Small intestine (tissue), 7 donors: ENCODE measurements at regions not wholly inside any gene's neighbourhood (a gene's known extent, or its start where the extent isn't known, plus 50 kb on each side); places are given as distances from the start of the nearest gene placed in this dataset.

Experiments used
- DNase-seq, 2 donors: peaks; one replicate each; pipeline versions ENCODE4 v3.0.0 to v3.0.0-alpha.2; 2013
- FAIRE-seq: peaks from 2 replicates; lab custom pipeline; 2012; peaks lifted over from hg19 to GRCh38; lab: Jason Lieb, UNC
- H3K27ac ChIP-seq, 3 donors: one replicate each; pipeline ENCODE4 v1.5.1; 2013; ENCODE audit warnings: low read length in 2 of 3, mild to moderate bottlenecking in 2 of 3, control low read depth in 1 of 3, inconsistent platforms in 1 of 3, low read depth in 1 of 3, moderate library complexity in 1 of 3
- H3K27me3 ChIP-seq, 3 donors: one replicate each; pipeline ENCODE4 v1.6.1; 2013; ENCODE audit warnings: low read length in 3 of 3, inconsistent platforms in 1 of 3; ENCODE audit not compliant: control insufficient read depth in 3 of 3, insufficient read depth in 3 of 3
- H3K36me3 ChIP-seq, 3 donors: one replicate each; pipeline ENCODE4 v1.6.1; 2013; ENCODE audit warnings: low read length in 3 of 3, inconsistent platforms in 1 of 3, low read depth in 1 of 3, mild to moderate bottlenecking in 1 of 3, moderate library complexity in 1 of 3; ENCODE audit not compliant: control insufficient read depth in 3 of 3, insufficient read depth in 2 of 3
- H3K4me1 ChIP-seq, 3 donors: one replicate each; pipeline ENCODE4 v1.6.1; 2013; ENCODE audit warnings: low read length in 2 of 3, inconsistent platforms in 1 of 3, low read depth in 1 of 3, mild to moderate bottlenecking in 1 of 3, moderate library complexity in 1 of 3; ENCODE audit not compliant: control insufficient read depth in 3 of 3, insufficient read depth in 2 of 3
- H3K4me3 ChIP-seq, 3 donors: one replicate each; pipeline ENCODE4 v1.5.1; 2013; ENCODE audit warnings: low read length in 3 of 3, control low read depth in 1 of 3, inconsistent platforms in 1 of 3, low read depth in 1 of 3, mild to moderate bottlenecking in 1 of 3, moderate library complexity in 1 of 3
- H3K9me3 ChIP-seq, 2 donors: one replicate each; pipeline ENCODE4 v1.6.1; 2013; ENCODE audit warnings: low read depth in 1 of 2, low read length in 1 of 2; ENCODE audit not compliant: control insufficient read depth in 2 of 2, insufficient read depth in 1 of 2
- WGBS, 3 donors: extraction: QIAGEN DNeasy Blood & Tissue Kit; methylation state at CpG; one replicate each; pipeline ENCODE4 v1.1.7; 2013; 5-methylcytosine and 5-hydroxymethylcytosine counted together
- donor health status: healthy with polysubstance abuse.
- donor health status: control.
- donor health status: control.
- donor health status: Bipolar disorder and iron deficiency.
- donor health status: healthy.

DNA sequence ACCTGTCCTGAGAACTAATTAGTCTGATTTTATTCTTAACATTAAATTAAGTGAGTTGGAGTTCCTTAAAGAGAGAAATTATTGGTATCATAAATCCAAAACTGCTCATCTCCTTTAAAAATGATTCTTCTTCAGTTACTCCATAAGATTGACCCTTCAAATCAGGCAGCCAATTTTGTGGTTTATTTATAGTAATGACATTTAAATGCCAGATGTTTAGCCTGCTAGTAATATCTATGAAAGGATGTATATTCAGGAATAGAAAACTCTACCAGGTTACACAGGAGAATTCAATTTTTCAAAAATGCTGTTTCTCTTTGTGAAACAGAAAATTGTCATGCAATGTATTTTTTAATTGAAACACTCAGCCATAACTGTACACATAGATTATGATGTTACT is 457.8 kb upstream of the ROBO2 start:
- no peak for DNase-seq
- Histone ChIP-seq H3K36me3 (no peaks in the 10 kb centered on the region), H3K4me3 (no peak overlapping the region), H3K4me1 (no peaks in the 10 kb centered on the region), H3K27ac (no peak overlapping the region), H3K27me3 (no peaks in the 10 kb centered on the region), H3K9me3 (no peaks in the 10 kb centered on the region)
- no peak for FAIRE-seq

GRCh38 chr3:76582632-76583378 is 457.1 kb upstream of the ROBO2 start:
- no peaks in the 10 kb centered on the region for H3K27me3 ChIP-seq
- H3K27ac ChIP-seq, result no peak overlapping the region
- H3K36me3 ChIP-seq, result no peaks in the 10 kb centered on the region
- no peak overlapping the region for H3K4me3 ChIP-seq
- no peak for DNase-seq
- no peak for FAIRE-seq
- 69 to 79% (median 72%) methylated on average over 5 of the region's 5 CpGs for WGBS, 3 donors
- no peaks in the 10 kb centered on the region for H3K4me1 ChIP-seq
- no peaks in the 10 kb centered on the region for H3K9me3 ChIP-seq

DNA sequence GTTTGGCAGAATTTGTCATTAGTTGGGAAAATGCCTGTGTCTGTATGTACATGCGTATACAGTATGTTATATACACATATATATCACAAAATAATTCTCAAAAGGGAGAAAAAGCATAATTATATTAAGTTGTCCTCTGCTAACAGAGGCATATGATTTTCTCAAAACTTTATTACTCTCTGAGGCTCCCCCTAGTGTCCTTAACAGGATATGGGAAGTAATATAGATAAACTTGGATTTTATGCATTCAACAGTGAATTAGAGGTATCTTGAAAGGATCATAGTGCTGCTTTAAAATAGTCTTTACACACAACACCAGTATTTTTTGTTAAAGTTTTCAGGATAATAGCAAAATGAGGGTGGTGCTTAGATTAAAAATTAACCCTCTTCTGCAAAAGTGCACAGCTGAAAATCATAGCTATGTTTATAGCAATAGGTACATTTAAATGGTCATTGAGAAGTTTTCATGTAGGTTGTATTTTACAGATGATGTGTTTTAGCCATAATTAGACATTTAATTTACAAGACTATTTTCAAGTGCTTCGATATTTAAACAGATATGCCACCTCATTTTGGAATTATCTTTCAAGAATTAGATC is 454.0 kb upstream of the ROBO2 start:
- WGBS, 3 donors, result 61 to 79% (median 67%) methylated on average over 2 of the region's 2 CpGs
- Histone ChIP-seq H3K27me3 (no peaks in the 10 kb centered on the region), H3K36me3 (no peaks in the 10 kb centered on the region), H3K4me1 (no peaks in the 10 kb centered on the region), H3K4me3 (no peak overlapping the region), H3K27ac (no peak overlapping the region), H3K9me3 (no peaks in the 10 kb centered on the region)
- peak; percentile 1 to 23 for DNase-seq
- no peak for FAIRE-seq

DNA sequence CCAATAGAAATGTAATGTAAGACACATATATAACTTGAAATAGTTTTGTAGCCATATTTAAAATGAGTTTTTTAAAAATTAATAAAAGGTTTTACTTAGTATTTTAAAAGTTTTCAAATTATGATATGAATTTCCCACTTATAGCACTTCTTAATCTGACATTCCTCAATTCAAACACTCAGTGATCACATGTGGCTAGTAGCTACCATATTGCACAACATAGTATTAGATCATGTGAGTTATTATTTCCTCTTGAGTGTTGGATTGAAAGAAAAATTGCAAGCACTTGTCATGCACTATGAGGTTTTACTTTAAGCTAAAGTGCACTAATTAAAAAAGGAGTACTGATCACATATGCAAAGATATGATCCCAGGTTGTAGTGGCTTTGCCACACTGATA is 453.4 kb upstream of the ROBO2 start:
- Histone ChIP-seq H3K27ac (no peak overlapping the region), H3K4me1 (no peaks in the 10 kb centered on the region), H3K4me3 (no peak overlapping the region), H3K27me3 (no peaks in the 10 kb centered on the region), H3K36me3 (no peaks in the 10 kb centered on the region), H3K9me3 (no peaks in the 10 kb centered on the region)
- DNase-seq (no peak), FAIRE-seq (no peak)

GRCh38 chr3:76610150-76610549 is 429.7 kb upstream of the ROBO2 start:
- Histone ChIP-seq H3K36me3 (no peaks in the 10 kb centered on the region), H3K27ac (no peak overlapping the region), H3K27me3 (no peaks in the 10 kb centered on the region), H3K4me1 (no peaks in the 10 kb centered on the region), H3K4me3 (no peak overlapping the region), H3K9me3 (peaks cover 1 to 9% of the 10 kb centered on the region in 2 donors)
- DNase-seq, result no peak
- whole genome bisulfite sequencing, 3 donors, result 87 to 91% (median 90%) methylated on average over 11 of the region's 11 CpGs
- no peak for FAIRE-seq

- H3K4me3 ChIP-seq, result no peak overlapping the region
- 48 to 76% (median 70%) methylated on average over 1 of the region's 1 CpG for WGBS, 3 donors
- DNase-seq (no peak), FAIRE-seq (no peak)
- no peaks in the 10 kb centered on the region for H3K27me3 ChIP-seq
- H3K9me3 ChIP-seq, result peaks cover 0 to 4% of the 10 kb centered on the region in 2 donors
- no peaks in the 10 kb centered on the region for H3K4me1 ChIP-seq
- H3K36me3 ChIP-seq, result no peaks in the 10 kb centered on the region
- H3K27ac ChIP-seq, result no peak overlapping the region
These were observed 424.2 kb upstream of the ROBO2 start for GRCh38 chr3:76615719-76616118.

DNA sequence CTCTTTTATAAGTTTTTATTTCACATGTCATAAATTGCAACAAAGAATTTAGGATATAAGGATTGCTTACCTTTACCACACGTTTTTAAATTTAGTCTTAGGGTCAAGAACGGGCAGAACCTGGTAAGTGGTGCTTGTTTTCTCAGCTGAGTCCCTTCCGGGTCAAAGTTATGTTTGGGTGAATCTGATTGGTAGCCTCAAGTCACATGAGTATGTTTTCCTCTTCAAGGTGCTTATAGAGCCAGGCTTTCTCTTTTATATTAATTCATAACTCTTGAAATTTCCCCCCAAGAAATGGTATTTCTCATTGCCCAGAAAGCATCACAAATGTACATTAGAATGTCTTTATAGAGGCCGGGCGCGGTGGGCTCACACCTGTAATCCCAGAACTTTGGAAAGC is 415.7 kb upstream of the ROBO2 start:
- no peak for FAIRE-seq
- Histone ChIP-seq H3K4me3 (no peak overlapping the region), H3K27me3 (no peaks in the 10 kb centered on the region), H3K27ac (no peak overlapping the region), H3K9me3 (no peaks in the 10 kb centered on the region), H3K4me1 (no peaks in the 10 kb centered on the region), H3K36me3 (no peaks in the 10 kb centered on the region)
- DNase-seq, result no peak
- WGBS, 3 donors, result 79 to 86% (median 82%) methylated on average over 6 of the region's 6 CpGs

- no peaks in the 10 kb centered on the region for H3K4me1 ChIP-seq
- 62 to 73% (median 73%) methylated on average over 4 of the region's 4 CpGs for WGBS, 3 donors
- H3K36me3 ChIP-seq, result no peaks in the 10 kb centered on the region
- no peaks in the 10 kb centered on the region for H3K9me3 ChIP-seq
- DNase-seq, result no peak
- no peaks in the 10 kb centered on the region for H3K27me3 ChIP-seq
- no peak overlapping the region for H3K27ac ChIP-seq
- no peak for FAIRE-seq
- no peak overlapping the region for H3K4me3 ChIP-seq
These were observed 412.7 kb upstream of the ROBO2 start for GRCh38 chr3:76627236-76627635.

DNA sequence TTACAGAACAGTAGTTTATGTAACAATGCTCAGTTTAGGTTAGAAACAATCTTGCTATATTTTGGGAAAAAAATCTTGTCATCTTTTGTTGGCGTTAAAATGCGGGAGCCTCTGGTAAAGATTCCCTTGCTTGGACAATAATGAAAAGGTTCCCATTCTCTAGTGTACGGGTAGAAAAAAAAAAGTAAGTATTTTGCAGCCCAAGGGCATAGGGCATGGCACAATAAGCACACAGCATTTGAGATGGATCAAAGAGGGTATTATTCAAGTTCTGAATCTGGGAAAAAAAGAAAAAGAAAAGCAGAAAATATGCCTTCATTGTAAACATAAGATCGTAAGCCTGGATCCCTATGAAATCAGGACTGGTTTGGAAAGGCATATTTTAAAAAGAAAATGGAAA is 408.6 kb upstream of the ROBO2 start:
- no peaks in the 10 kb centered on the region for H3K9me3 ChIP-seq
- H3K36me3 ChIP-seq, result no peaks in the 10 kb centered on the region
- no peak for FAIRE-seq
- 86 to 89% (median 88%) methylated on average over 4 of the region's 4 CpGs for WGBS, 3 donors
- DNase-seq, result no peak
- no peaks in the 10 kb centered on the region for H3K4me1 ChIP-seq
- no peaks in the 10 kb centered on the region for H3K27me3 ChIP-seq
- H3K27ac ChIP-seq, result no peak overlapping the region
- H3K4me3 ChIP-seq, result no peak overlapping the region
